ENCODE measurements at regions not wholly inside any gene's neighbourhood (a gene's known extent, or its start where the extent isn't known, plus 50 kb on each side); places are given as distances from the start of the nearest gene placed in this dataset.

- no peak for DNase-seq
Measured at GRCh38 chr1:54497338-54497737, 50.7 kb upstream of the ACOT11 start.

DNA sequence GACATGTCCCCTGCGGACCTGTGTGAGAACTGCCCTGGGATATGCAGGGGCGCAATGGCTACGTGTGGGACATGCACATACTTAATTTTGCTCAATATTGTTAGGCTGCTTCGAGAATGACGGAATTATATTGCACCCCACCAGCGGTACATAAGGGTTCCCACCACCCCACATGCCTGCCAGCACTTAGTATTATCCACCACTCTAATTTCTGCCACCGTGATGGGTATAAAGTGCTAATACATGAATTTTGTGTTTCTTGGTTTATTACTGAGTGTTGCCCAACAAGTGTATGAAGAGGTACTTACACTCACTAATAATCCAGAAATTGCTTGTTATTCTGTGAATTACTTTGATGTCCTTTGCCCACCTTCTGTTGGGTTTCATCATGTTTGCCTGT lies 52.1 kb upstream of the ACOT11 start:
- DNase-seq: no peak

DNA sequence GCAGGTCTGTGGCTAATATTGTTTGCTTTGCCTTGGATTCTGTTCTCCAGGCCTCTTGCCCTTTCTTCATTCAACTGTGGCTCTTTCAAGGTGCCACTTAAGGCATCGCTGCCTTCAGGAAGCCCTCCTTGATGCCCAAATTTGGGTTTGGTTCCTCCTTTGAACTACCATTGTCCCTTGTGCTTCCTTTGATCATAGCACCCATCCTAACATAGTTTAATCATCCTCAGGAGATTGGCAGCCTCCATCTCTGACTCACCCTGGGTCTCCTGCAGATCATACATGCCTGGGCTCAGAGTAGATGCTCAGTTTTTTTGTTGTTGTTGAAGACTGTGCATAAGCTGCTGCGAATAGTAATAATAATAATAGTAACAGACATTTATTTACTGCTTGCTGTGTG lies 54.4 kb upstream of the ACOT11 start:
- DNase-seq: no peak

DNA sequence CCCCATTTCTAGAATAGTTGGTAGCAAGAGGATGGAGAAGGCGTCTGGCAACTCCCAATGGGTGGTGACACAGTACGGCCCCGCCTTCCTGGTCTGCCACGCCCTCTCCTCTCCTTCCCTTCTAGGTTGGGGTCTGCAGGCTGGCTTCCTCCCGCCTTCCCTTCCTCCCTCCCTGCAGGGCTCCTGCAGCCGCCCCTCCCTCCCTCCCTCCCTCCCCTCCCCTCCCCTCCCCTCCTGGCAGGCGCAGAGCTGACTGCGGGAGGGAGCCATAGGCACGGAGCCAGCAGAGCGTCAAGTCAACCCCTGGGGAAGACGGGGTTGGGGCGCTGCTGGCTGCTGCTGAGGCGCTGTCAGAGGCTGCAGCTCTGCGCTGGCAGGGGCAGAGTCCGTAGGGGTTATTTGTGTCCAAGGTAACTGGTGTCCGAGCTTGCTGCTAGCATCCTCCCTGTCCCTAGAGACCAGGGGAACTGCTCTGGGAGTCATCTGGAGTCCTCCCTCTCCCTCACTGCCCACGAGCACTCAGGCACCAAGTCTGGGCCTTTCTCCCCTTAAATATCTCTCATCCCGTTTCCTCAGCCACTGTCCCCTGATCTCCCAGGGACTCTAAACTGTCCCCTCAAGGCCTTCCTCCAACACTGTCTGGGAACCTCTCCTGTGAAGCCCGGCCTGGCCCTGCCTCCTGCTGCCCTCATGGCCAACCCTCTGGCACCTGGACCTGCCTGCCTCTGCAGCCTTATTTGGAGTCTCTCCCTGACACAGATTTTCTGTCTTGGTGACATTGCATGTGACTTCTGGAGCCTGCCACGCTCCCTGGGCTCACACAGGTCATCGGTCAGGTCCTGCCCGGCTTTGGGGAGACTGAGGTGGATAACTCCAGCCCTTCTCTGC lies 57.4 kb upstream of the ACOT11 start:
- no peak for DNase-seq

DNA sequence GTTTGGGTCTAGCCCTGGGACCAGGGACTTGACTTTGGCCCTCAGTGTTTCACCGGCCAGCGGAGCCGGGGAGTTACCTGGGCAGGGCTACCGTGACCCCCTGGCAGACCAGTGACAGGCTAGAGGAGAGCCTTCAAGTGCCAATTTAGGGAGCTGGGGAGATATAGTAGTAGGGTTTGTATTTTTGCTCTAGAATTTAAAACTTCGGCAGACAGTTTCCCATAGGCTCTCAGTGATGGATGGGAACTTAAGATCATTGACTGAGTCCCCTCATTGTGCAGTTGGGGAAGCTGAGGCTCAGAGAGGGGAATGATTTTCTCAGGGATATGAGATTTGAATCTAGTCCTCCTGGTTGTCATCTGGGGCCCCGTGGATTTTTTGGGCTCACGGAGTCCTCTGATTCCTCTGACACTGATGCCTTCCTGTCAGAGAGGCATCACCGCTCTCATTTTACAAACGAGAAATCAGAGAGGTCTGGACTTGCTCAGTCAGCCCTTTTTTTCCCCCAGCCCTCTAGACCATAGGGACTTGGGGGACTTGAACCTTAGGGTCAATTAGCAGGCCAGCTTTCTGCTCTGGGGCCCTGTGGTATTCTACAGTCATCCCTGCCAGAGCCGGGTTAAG lies 58.3 kb upstream of the ACOT11 start:
- no peak for DNase-seq

DNA sequence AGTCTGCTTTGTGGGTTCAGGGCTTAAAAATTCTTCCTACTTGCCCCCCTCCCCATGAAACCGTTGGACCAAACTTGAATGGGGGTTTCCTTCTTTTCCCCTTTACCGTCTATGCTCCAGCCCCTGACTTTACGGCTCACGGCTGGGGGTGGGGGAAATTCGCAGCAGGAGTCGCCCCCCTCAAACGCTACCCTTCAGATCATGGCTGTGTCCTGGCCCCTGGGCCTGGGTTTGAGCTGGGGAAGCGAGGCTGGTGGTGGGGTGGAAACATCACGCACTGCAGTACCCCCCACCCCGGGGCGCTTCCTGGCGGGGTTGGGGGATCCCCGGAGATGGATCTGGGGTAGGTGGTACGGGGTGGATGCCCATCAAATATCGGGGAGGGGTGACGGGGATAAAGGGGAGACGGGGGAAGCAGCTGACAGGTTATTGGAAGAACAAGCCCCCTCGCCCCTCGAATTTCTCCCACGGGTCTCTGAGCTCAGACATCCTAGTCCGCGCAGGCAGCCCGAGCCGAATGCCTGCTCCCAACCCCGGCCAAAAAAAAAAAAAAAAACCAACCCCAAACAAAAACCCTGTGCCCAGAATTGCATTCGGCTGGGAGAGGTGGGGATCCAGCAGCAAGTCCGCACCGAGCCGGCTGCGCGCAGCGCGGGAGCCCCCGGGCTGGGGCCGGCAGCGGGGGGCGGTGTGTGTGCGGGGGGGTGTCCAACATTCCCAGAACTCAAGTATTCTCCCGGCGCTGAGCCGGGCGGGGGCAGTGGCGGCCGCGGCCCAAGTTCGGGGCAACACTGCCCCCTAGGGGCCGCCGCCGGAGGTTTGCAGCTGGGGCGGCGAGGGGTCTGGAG lies 59.0 kb upstream of the ACOT11 start:
- peak; percentile 92 for DNase-seq

GRCh38 chr1:54488065-54488750 lies 59.8 kb upstream of the ACOT11 start:
- peak; percentile 93 for DNase-seq

DNA sequence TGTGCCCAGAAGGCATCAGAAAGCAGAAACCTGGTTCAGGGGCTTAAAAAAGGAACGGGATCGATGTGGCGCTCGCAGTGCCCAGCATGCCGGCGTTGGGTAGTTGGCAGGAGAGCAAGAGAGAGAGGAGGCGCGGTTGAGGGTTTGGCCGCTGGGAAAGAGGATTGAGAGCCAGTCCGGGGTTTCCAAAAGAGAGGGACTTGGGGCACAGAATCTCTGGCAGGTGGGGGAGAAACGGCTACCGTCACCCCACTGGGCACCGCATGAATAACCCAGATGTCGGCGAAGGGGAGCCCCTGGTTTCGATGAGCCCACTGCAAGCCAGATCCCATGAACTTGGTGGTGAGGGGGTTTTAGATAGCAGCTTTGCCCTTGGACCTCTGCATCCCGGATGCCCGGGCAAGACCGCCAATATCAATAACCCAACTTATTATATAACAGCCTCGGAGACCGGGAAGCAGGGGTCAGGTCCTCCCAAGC lies 60.4 kb upstream of the ACOT11 start:
- no peak for DNase-seq

DNA sequence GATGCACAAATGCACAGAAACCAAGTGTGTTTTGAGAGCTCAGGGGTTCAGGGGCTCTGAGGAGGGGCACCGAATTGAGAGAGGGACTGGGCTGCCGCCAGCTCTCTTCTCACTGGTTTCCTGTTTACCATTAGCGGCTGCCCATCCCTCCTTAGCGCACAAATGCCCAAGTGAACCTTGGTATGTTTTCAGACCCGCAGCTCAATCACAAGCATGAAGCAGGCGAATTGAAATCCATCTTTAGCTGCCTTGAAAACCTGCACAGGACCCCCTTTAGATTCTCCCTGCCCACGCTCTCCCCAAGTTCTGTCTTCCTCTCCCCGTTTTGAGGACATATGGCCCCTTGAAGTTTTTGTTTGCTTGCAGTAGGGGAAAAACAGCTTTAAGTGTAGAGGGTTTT lies 61.1 kb upstream of the ACOT11 start:
- no peak for DNase-seq

DNA sequence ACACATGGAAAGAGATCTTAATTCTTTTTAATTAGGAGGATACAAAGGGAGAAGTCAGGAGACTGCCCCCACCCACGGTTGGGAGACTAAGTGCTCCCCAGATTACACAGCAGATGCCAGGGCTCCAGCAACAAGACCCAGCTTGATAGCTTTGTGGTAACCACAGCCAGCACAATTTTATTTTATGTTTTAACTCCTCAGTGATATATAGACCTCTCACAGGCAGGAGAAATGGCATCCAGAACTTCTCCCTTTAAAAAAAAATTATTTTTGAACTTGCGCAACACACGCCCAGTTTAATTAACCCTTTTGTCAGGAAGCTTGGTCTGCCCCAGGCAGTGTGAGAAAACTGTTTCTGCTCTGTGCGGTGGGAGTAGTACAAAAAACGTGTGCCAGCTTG lies 62.6 kb upstream of the ACOT11 start:
- no peak for DNase-seq

DNA sequence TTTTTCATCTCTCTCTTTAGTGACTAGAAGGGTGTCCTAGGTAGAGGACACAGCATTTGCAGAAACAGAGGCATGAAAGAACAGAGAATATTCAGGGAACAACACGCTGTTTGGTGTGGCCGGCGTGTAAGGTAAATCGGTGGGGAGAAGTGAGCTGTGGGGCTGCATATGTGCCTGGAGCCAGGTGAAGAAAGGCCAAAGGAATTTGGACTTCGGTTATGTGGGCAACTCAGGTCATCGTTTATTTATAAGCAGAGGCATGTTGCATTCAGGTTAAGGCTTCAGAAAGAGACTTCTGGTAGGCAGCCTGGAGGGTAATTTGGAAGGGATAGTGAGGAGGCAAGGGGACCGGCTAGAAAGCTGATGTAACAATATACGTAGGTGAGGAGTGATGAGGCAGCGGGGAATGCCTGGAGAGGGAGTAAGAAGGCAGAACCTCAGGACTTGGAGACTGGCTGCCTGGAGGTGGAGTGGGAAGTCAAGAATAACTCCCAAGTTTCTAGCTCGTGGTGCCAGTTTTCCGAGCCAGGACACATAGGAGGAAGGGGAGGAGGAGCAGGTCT lies 64.1 kb upstream of the ACOT11 start:
- DNase-seq: no peak

- DNase-seq: no peak
Measured at GRCh38 chr1:54481201-54481884, 66.7 kb upstream of the ACOT11 start.

DNA sequence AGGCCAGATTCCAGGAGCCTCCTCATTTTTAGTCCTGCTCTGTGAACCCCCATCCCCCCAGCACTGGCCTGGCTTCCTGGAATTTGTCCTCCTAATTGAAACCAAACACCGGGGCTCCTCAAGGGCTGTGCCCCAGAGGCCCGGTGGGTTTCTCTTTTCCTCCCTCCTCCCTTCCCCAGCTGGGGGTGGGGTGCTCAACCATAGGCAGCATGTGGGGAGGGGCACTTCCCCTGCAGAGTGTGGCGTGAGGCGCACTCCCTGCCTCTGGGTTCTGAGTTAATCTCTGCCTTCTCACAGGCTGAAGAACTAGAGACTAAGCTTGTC lies 67.5 kb upstream of the ACOT11 start:
- DNase-seq: no peak

DNA sequence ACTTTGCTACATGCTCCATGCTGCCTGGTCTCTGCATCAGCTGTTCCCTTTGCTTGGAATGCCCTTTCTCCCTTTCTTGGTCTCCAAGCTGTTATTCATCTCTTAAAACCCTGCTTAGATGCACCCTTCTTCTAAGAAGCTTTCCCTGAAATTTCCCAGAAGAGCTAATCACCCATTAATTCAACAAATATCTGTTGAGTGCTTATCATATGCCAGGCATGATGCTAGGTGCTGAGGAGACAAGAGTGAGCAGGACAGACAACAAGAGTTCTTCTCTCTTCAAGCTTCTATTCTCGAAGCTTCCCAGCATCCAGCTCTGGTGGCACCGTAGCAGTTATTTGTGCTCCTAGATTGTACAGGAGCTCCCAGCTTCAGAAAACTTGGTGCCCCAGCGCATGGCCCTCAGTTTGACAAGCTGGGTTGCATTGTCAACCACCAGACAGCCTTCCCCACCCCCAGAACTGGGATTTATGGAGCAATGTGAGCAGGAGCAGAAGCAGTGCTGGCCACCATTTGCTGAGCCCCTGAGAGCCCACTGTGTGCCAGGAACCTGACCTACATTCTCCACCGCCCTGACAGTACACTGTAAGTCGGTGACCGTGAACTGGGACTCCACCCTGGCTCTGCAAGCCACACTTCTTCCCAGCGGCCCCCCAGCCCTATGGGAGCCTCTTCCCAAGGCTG lies 68.0 kb upstream of the ACOT11 start:
- DNase-seq: no peak

GRCh38 chr1:54479251-54479650 lies 68.8 kb upstream of the ACOT11 start:
- DNase-seq: no peak

DNA sequence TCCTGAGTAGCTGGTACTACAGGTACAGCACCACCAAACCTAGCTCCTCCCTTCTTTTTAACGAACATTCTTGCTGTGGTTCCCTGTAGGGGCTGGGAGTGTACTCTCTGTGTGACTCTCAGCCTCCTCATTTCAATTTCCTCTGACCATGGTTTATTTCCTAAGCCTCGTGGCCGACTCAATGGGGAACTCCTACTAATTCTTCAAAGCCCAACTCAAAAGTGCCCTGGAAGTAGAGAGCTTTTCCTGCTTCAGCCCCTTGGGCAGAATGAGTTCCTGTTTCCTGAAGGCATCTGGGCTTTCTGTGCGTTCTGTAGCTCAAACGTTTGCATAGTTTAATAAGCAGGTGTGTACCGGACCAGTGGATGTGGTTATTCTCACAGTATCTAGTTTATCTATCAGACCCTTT lies 70.9 kb upstream of the ACOT11 start:
- DNase-seq: no peak

DNA sequence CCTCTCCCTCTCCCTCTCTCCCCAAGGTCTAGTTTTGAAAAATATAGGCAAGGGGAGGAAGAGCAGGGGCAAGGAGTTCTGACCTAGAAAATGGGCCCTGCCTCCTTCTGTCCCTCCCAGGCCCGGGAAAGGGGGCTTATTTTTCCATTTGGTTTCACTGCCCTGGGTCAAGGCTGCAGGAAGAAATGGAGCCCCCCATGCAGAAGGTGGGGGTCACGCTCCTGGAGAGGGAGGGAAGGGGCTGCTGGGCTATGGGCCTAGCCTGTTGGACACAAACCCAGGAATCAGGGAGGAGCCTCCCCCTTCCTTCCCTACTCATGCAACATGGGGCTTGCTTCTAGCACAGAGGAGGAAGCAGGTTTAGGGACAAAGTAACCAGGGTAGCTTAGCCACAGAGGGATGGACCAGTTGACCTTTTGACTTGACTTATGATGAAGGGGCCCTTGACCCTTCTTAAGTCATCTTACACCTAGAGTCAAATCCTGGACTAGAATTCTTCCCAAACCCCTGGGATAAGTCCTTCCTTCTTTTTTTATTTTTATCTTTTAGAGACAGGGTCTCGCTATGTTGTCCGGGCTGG lies 70.4 kb upstream of the SSBP3 start:
- DNase-seq: no peak

- DNase-seq: peak; percentile 76
Measured at GRCh38 chr1:54475946-54476516, 69.8 kb upstream of the SSBP3 start.

GRCh38 chr1:54475357-54475881 lies 69.2 kb upstream of the SSBP3 start:
- DNase-seq: no peak

Data from hindlimb muscle (tissue), 1 donor.